GM19372 (cell line): ENCODE measurements at regions not wholly inside any gene's neighbourhood (a gene's known extent, or its start where the extent isn't known, plus 50 kb on each side); places are given as distances from the start of the nearest gene placed in this dataset.

ENCODE experiments used
- ATAC-seq: cut with Tn5 transposase; IDR thresholded peaks from one replicate; pipeline ENCODE4 v1.9.1; 2021; ENCODE audit warnings: mild to moderate bottlenecking, low read depth, moderate library complexity; ENCODE audit not compliant: unreplicated experiment

- no peak for ATAC-seq
These were observed 115.7 kb downstream of the TLE3 start for GRCh38 chr15:69982037-69982436.

- ATAC-seq = no peak
These were observed 113.9 kb downstream of the TLE3 start for GRCh38 chr15:69983696-69984265.

- ATAC-seq = no peak
These were observed 109.9 kb downstream of the TLE3 start for GRCh38 chr15:69987492-69988489.

GRCh38 chr15:69988541-69989225 lies 109.0 kb downstream of the TLE3 start:
- ATAC-seq = no peak

- no peak for ATAC-seq
These were observed 106.9 kb downstream of the TLE3 start for GRCh38 chr15:69990566-69991421.

GRCh38 chr15:69991551-69991980 lies 106.2 kb downstream of the TLE3 start:
- ATAC-seq = no peak

- ATAC-seq = no peak
These were observed 105.4 kb downstream of the TLE3 start for GRCh38 chr15:69992348-69992747.

- ATAC-seq = no peak
These were observed 103.1 kb downstream of the TLE3 start for GRCh38 chr15:69994429-69995205.

GRCh38 chr15:69996321-69997160 lies 101.2 kb downstream of the TLE3 start:
- ATAC-seq = no peak

GRCh38 chr15:69997161-69997485 lies 100.6 kb downstream of the TLE3 start:
- ATAC-seq = no peak
